ENCODE measurements at regions not wholly inside any gene's neighbourhood (a gene's known extent, or its start where the extent isn't known, plus 50 kb on each side); places are given as distances from the start of the nearest gene placed in this dataset.

GRCh38 chr1:54474310-54475251 lies 68.4 kb upstream of the SSBP3 start (continued):
- TF ChIP-seq SMAD1 (IDR thresholded peaks at IDR 0.05; ENCODE audit: low read depth, low read length, partially characterized antibody) (no peak), EGR1 (conservative IDR thresholded peaks at IDR 0.05) (peak; percentile 17; the same call in 1 of the 2 replicates), ZBTB7A (IDR thresholded peaks at IDR 0.05; ENCODE audit: borderline replicate concordance, control insufficient read depth, low read depth, low read length) (peak; percentile 75; the same call in 1 of the 2 replicates), MIER1 (IDR thresholded peaks at IDR 0.05; ENCODE audit: low read depth) (no peak), VEZF1 (CRISPR knock-in tag; IDR thresholded peaks at IDR 0.05) (peak; percentile 59)

- 49% methylated on average over 7 of the region's 7 CpGs for WGBS (ENCODE audit: insufficient coverage, low coverage, missing lambda C conversion rate)
- intact Hi-C loops (cut with micrococcal nuclease), result no loop called here
- no TSS peak for BruUV-seq (replicated peaks)
Observed at GRCh38 chr1:54471588-54471987, 65.4 kb upstream of the SSBP3 start.

More at GRCh38 chr1:54471588-54471987, 65.4 kb upstream of the SSBP3 start:
- TF ChIP-seq MEF2A (IDR thresholded peaks at IDR 0.05; ENCODE audit: control insufficient read depth, low read depth, low read length) (no peak), HNRNPLL (IDR thresholded peaks at IDR 0.05; ENCODE audit: low read depth, low read length, poor library complexity, severe bottlenecking) (no peak), AFF1 (IDR thresholded peaks at IDR 0.05; ENCODE audit: low read depth in 1 of 2, partially characterized antibody in 2 of 2) (no peak)
- ChIA-PET CTCF (ENCODE audit: low intra/inter-chr PET ratio) (no interaction called here), POLR2A (interaction anchor here (0.6 to 1.6 kb wide), 3 partner anchors 9 to 100 kb away, joined by 3 to 4 read pairs (median 4); no protein-coding TSS in a partner anchor)
- Histone ChIP-seq H2AFZ (ENCODE audit: low read depth, low read length) (no peak overlapping the region), H3K27ac (ENCODE audit: extremely low read depth, low read depth, low read length) (no peak overlapping the region), H3K4me3 (no peak overlapping the region), H3K4me2 (ENCODE audit: insufficient read depth, low read length) (no peak overlapping the region), H3K4me1 (replicated peaks in 1 of 2; ENCODE audit: control insufficient read depth in 2 of 2, insufficient read depth in 2 of 2, low read length in 2 of 2) (peaks cover 2 to 21% of the 10 kb centered on the region in 2 experiments; a peak in 4 of 5 replicates), H3K9ac (ENCODE audit: insufficient read depth in 1 of 2, low read depth in 2 of 2, low read length in 2 of 2) (peak overlapping the region in 1 of 2 experiments; percentile 45; a peak in 2 of 4 replicates), H3K9me1 (ENCODE audit: control insufficient read depth, insufficient read depth, low read length) (no peaks in the 10 kb centered on the region), H3K36me3 (ENCODE audit: control insufficient read depth, insufficient read depth, low read length) (no peaks in the 10 kb centered on the region), H3K27me3 (ENCODE audit: control insufficient read depth in 2 of 2, insufficient read depth in 2 of 2, low read length in 2 of 2) (no peaks in the 10 kb centered on the region), H4K20me1 (replicated peaks; ENCODE audit: control insufficient read depth, insufficient read depth, low read length) (no peaks in the 10 kb centered on the region), H3K9me3 (replicated peaks; ENCODE audit: control insufficient read depth, insufficient read depth, low read depth, low read length) (no peaks in the 10 kb centered on the region; the same call in 1 of the 2 replicates), H3K79me2 (ENCODE audit: control insufficient read depth, insufficient read depth, low read length) (no peaks in the 10 kb centered on the region)
- no peak for FAIRE-seq
- DNase-seq (ENCODE audit: extremely low read depth in 1 of 4, low spot score in 3 of 4), result no peak
- in situ Hi-C loops (cut with MboI), result no loop called here
- ATAC-seq, result no peak

Measured in K562 (cell line).